HepG2 (cell line): ENCODE measurements at regions not wholly inside any gene's neighbourhood (a gene's known extent, or its start where the extent isn't known, plus 50 kb on each side); places are given as distances from the start of the nearest gene placed in this dataset.

ENCODE experiments used
- AGO2 ChIP-seq: fragments of 200-400 bp; formaldehyde crosslinking; optimal IDR thresholded peaks from 2 replicates; pipeline ENCODE3; 2017; ENCODE audit warnings: mild to moderate bottlenecking, low read depth, low read length, moderate library complexity
- ARID2 ChIP-seq: sonication (generic); formaldehyde crosslinking; IDR thresholded peaks from 2 replicates; pipeline ENCODE4 v1.8.1; 2022; ENCODE audit warnings: mild to moderate bottlenecking, missing genetic modification reagents, borderline replicate concordance
- ASH2L ChIP-seq: fragments of 300-600, 200-600 bp; sonication (generic); IDR thresholded peaks from 2 replicates; pipeline ENCODE4 v1.7.0; 2017; ENCODE audit warnings: low read depth, mild to moderate bottlenecking, moderate library complexity, mixed read lengths, low read length; ENCODE audit not compliant: insufficient read length
- CHD2 ChIP-seq: IDR thresholded peaks from 2 replicates; pipeline ENCODE4 v1.6.1; 2011; ENCODE audit warnings: low read depth, low read length, improper control_type of control experiment
- EHMT2 ChIP-seq: fragments of 200-600 bp; sonication (generic); IDR thresholded peaks from 2 replicates; pipeline ENCODE4 v1.7.0; 2017; ENCODE audit warnings: antibody characterized with exemption, low read depth, low read length, borderline replicate concordance
- HDAC1 ChIP-seq: sonication (generic); formaldehyde crosslinking; IDR thresholded peaks from 2 replicates; pipeline ENCODE4 v1.5.1; 2020; ENCODE audit warnings: mild to moderate bottlenecking, missing genetic modification reagents
- KDM4B ChIP-seq: sonication (generic); formaldehyde crosslinking; IDR thresholded peaks from 2 replicates; pipeline ENCODE4 v1.4.0; 2020; ENCODE audit warnings: missing genetic modification reagents
- MED1 ChIP-seq: sonication (generic); formaldehyde crosslinking; IDR thresholded peaks from 2 replicates; pipeline ENCODE4 v1.4.0; 2020; ENCODE audit warnings: missing genetic modification reagents
- NFE2L1 ChIP-seq: sonication (generic); formaldehyde crosslinking; IDR thresholded peaks from 2 replicates; pipeline ENCODE4 v1.4.0; 2020; ENCODE audit warnings: missing genetic modification reagents, mild to moderate bottlenecking, borderline replicate concordance
- NKX3-1 ChIP-seq: sonication (generic); formaldehyde crosslinking; IDR thresholded peaks from 2 replicates; pipeline ENCODE4 v1.5.0; 2020; ENCODE audit warnings: missing genetic modification reagents
- PLRG1 ChIP-seq: fragments of 450-650 bp; conservative IDR thresholded peaks from 2 replicates; pipeline ENCODE4 v1.6.1; 2016
- TEAD2 ChIP-seq: sonication (generic); formaldehyde crosslinking; IDR thresholded peaks from 2 replicates; pipeline ENCODE4 v1.9.0; 2021; ENCODE audit warnings: missing genetic modification reagents
- YEATS2 ChIP-seq: sonication (generic); formaldehyde crosslinking; IDR thresholded peaks from 2 replicates; pipeline ENCODE4 v1.4.0; 2020; ENCODE audit warnings: missing genetic modification reagents, borderline replicate concordance
- ZBTB7A ChIP-seq: sonication (generic); formaldehyde crosslinking; IDR thresholded peaks from 2 replicates; pipeline ENCODE4 v1.8.0; 2022; ENCODE audit warnings: mild to moderate bottlenecking, missing genetic modification reagents
- ZMYM4 ChIP-seq: sonication (generic); formaldehyde crosslinking; IDR thresholded peaks from 2 replicates; pipeline ENCODE4 v1.8.1; 2023; ENCODE audit warnings: mild to moderate bottlenecking, missing genetic modification reagents
- ZNF121 ChIP-seq: sonication (generic); formaldehyde crosslinking; IDR thresholded peaks from 2 replicates; pipeline ENCODE4 v1.5.0; 2020; ENCODE audit warnings: mild to moderate bottlenecking, missing genetic modification reagents
- ZNF180 ChIP-seq: sonication (generic); formaldehyde crosslinking; IDR thresholded peaks from 2 replicates; pipeline ENCODE4 v1.4.0; 2020; ENCODE audit warnings: low read depth, missing genetic modification reagents, borderline replicate concordance
- ZNF292 ChIP-seq: sonication (generic); formaldehyde crosslinking; IDR thresholded peaks from 2 replicates; pipeline ENCODE4 v1.8.1; 2022; ENCODE audit warnings: mild to moderate bottlenecking, low read depth, missing genetic modification reagents, borderline replicate concordance
- ZNF546 ChIP-seq: sonication (generic); formaldehyde crosslinking; conservative IDR thresholded peaks from 2 replicates; pipeline ENCODE4 v1.8.1; 2023; ENCODE audit warnings: mild to moderate bottlenecking, missing genetic modification reagents
- ZNF549 ChIP-seq: sonication (generic); formaldehyde crosslinking; IDR thresholded peaks from 2 replicates; pipeline ENCODE4 v1.5.0; 2020; ENCODE audit warnings: missing genetic modification reagents
- ZNF558 ChIP-seq: sonication (generic); formaldehyde crosslinking; IDR thresholded peaks from 2 replicates; pipeline ENCODE4 v1.9.0; 2022; ENCODE audit warnings: mild to moderate bottlenecking, missing genetic modification reagents, borderline replicate concordance
- ZNF562 ChIP-seq: sonication (generic); formaldehyde crosslinking; IDR thresholded peaks from 2 replicates; pipeline ENCODE4 v1.8.0; 2022; ENCODE audit warnings: missing genetic modification reagents, borderline replicate concordance
- ZNF570 ChIP-seq: sonication (generic); formaldehyde crosslinking; IDR thresholded peaks from 2 replicates; pipeline ENCODE4 v1.4.0; 2020; ENCODE audit warnings: mild to moderate bottlenecking, missing genetic modification reagents, borderline replicate concordance
- ZNF7 ChIP-seq: IDR thresholded peaks from 2 replicates; pipeline ENCODE4 v1.6.1; 2016; ENCODE audit warnings: missing biosample characterization, missing genetic modification reagents
- ZNF883 ChIP-seq: sonication (generic); formaldehyde crosslinking; IDR thresholded peaks from 2 replicates; pipeline ENCODE4 v1.5.1; 2020; ENCODE audit warnings: mild to moderate bottlenecking, missing genetic modification reagents; ENCODE audit errors: not compliant biosample characterization
- TF ChIP-seq, protein P1 (sequence below), 2 experiments: IDR thresholded peaks; 2 replicates each; pipeline ENCODE4 v1.6.1; 2011 to 2012; ENCODE audit warnings: low read length in 2 of 2, borderline replicate concordance in 1 of 2, low read depth in 1 of 2, mild to moderate bottlenecking in 1 of 2, moderate library complexity in 1 of 2
- TF ChIP-seq, protein P2 (sequence below): sonication (generic); formaldehyde crosslinking; IDR thresholded peaks from 2 replicates; pipeline ENCODE4 v1.5.0; 2020; ENCODE audit warnings: mild to moderate bottlenecking, low read depth, missing genetic modification reagents, borderline replicate concordance

DNA sequence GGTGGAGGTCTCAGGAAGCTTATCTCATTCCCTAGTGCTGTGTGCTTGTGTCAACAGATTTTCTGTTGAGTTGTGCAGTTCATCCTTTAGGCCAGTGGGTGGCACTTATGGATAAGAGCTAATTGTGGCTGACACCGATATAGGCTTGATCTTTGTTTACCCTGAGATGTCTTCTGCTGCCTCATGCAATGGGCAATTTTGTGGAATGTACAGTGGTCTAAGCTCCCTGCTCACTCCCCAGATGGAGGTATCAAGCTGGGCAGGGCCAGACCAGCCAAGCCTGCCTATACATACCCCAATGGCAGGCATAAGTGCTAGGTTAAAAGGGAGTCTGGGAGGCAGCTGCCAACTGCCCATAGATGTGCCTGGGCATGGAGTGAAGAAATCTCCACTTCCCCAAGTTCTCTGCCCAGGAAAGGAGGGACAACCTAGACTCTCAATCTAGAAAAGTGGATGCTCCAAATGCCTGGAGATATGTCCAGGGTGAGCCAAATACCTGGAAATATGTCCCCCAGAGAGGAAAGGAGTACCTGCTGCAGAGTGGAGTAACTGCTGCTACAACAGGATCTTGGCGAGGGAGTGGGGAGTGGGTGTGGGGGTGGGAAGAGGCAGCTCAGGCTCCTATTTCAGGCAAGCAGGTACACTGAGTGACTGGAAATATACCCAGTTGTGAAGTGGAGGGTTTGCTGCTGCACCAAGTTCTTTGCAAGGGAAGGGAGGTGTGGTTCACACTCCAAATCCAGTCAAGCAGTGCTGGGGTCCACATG, 53.2 kb upstream of the ARG1 start (continued):
- TF ChIP-seq NKX3-1 (CRISPR knock-in tag): no peak
- TF ChIP-seq ZNF570 (CRISPR knock-in tag): no peak
- no peak for TF ChIP-seq ZNF549 (CRISPR knock-in tag)
- TF ChIP-seq, protein P1, sequence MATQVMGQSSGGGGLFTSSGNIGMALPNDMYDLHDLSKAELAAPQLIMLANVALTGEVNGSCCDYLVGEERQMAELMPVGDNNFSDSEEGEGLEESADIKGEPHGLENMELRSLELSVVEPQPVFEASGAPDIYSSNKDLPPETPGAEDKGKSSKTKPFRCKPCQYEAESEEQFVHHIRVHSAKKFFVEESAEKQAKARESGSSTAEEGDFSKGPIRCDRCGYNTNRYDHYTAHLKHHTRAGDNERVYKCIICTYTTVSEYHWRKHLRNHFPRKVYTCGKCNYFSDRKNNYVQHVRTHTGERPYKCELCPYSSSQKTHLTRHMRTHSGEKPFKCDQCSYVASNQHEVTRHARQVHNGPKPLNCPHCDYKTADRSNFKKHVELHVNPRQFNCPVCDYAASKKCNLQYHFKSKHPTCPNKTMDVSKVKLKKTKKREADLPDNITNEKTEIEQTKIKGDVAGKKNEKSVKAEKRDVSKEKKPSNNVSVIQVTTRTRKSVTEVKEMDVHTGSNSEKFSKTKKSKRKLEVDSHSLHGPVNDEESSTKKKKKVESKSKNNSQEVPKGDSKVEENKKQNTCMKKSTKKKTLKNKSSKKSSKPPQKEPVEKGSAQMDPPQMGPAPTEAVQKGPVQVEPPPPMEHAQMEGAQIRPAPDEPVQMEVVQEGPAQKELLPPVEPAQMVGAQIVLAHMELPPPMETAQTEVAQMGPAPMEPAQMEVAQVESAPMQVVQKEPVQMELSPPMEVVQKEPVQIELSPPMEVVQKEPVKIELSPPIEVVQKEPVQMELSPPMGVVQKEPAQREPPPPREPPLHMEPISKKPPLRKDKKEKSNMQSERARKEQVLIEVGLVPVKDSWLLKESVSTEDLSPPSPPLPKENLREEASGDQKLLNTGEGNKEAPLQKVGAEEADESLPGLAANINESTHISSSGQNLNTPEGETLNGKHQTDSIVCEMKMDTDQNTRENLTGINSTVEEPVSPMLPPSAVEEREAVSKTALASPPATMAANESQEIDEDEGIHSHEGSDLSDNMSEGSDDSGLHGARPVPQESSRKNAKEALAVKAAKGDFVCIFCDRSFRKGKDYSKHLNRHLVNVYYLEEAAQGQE (IDR thresholded peaks at IDR 0.05; ENCODE audit: borderline replicate concordance in 1 of 2, low read depth in 1 of 2, low read length in 2 of 2): no peak
- no peak for TF ChIP-seq ZNF558 (CRISPR knock-in tag)
- TF ChIP-seq EHMT2: no peak
- no peak for TF ChIP-seq ZNF546 (CRISPR knock-in tag)
- TF ChIP-seq MED1 (CRISPR knock-in tag): no peak
- TF ChIP-seq YEATS2 (CRISPR knock-in tag): no peak
- no peak for TF ChIP-seq ZNF180
- TF ChIP-seq, protein P2, sequence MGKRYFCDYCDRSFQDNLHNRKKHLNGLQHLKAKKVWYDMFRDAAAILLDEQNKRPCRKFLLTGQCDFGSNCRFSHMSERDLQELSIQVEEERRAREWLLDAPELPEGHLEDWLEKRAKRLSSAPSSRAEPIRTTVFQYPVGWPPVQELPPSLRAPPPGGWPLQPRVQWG (CRISPR knock-in tag): no peak
- TF ChIP-seq ZBTB7A: no peak
- TF ChIP-seq TEAD2: no peak
- TF ChIP-seq ZNF292: peak; percentile 21; the same call in 1 of the 2 replicates
- no peak for TF ChIP-seq CHD2
- TF ChIP-seq ARID2 (CRISPR knock-in tag): no peak
- TF ChIP-seq NFE2L1 (CRISPR knock-in tag): no peak
- TF ChIP-seq ZMYM4 (CRISPR knock-in tag): peak; percentile 83
- no peak for TF ChIP-seq ZNF562 (CRISPR knock-in tag)
- no peak for TF ChIP-seq HDAC1 (CRISPR knock-in tag)
- TF ChIP-seq PLRG1: no peak
- TF ChIP-seq ZNF7 (CRISPR knock-in tag): no peak
- no peak for TF ChIP-seq AGO2
- no peak for TF ChIP-seq ZNF121
- TF ChIP-seq ASH2L: peak; percentile 35
- no peak for TF ChIP-seq ZNF883 (CRISPR knock-in tag)
- TF ChIP-seq KDM4B (CRISPR knock-in tag): 0 out of 2 replicates have a peak, but pooled peaks have one; percentile 62
